Mesenchymal stem cell (in vitro differentiated cells and primary cell): ENCODE measurements at regions not wholly inside any gene's neighbourhood (a gene's known extent, or its start where the extent isn't known, plus 50 kb on each side); places are given as distances from the start of the nearest gene placed in this dataset.

Experiments used
- DNase-seq: peaks from one replicate; pipeline ENCODE4 v3.0.0-alpha.2; 2013
- H2AFZ ChIP-seq: one replicate; pipeline ENCODE4 v1.6.1; 2013; ENCODE audit warnings: low read depth, mild to moderate bottlenecking, control low read depth, inconsistent platforms, low read length, moderate library complexity
- H2AK5ac ChIP-seq: 2 replicates; pipeline ENCODE4 v1.6.1; 2013; ENCODE audit warnings: low read length, moderate library complexity, mild to moderate bottlenecking, inconsistent platforms; ENCODE audit not compliant: severe bottlenecking
- H2BK120ac ChIP-seq: one replicate; pipeline ENCODE4 v1.6.1; 2013; ENCODE audit warnings: low read depth, mild to moderate bottlenecking, inconsistent platforms, low read length, moderate library complexity
- H2BK12ac ChIP-seq, 2 experiments: one replicate each; pipeline ENCODE4 v1.6.1; 2013; ENCODE audit warnings: inconsistent platforms in 2 of 2, low read length in 2 of 2, mild to moderate bottlenecking in 2 of 2, moderate library complexity in 2 of 2, control low read depth in 1 of 2
- H2BK15ac ChIP-seq: one replicate; pipeline ENCODE4 v1.6.1; 2013; ENCODE audit warnings: mild to moderate bottlenecking, low read depth, inconsistent platforms; ENCODE audit not compliant: poor library complexity, severe bottlenecking
- H2BK5ac ChIP-seq: 2 replicates; pipeline ENCODE4 v1.6.1; 2013; ENCODE audit warnings: low read depth, mild to moderate bottlenecking, low read length, control low read depth, inconsistent platforms; ENCODE audit not compliant: poor library complexity, severe bottlenecking
- H3K14ac ChIP-seq, 2 experiments: one replicate each; pipeline ENCODE4 v1.6.1; 2013; ENCODE audit warnings: inconsistent platforms in 2 of 2, low read length in 2 of 2, control low read depth in 1 of 2, mild to moderate bottlenecking in 1 of 2, moderate library complexity in 1 of 2
- H3K18ac ChIP-seq, 2 experiments: one replicate each; pipeline ENCODE4 v1.6.1; 2013; ENCODE audit warnings: inconsistent platforms in 2 of 2, low read length in 2 of 2, control low read depth in 1 of 2, low read depth in 1 of 2, mild to moderate bottlenecking in 1 of 2
- H3K23ac ChIP-seq, 2 experiments: one replicate each; pipeline ENCODE4 v1.6.1; 2013; ENCODE audit warnings: inconsistent platforms in 2 of 2, low read length in 2 of 2, mild to moderate bottlenecking in 2 of 2, moderate library complexity in 2 of 2, control low read depth in 1 of 2
- H3K27ac ChIP-seq: 2 replicates; pipeline ENCODE4 v1.5.1; 2013; ENCODE audit warnings: mild to moderate bottlenecking, moderate library complexity, low read length, control low read depth, inconsistent platforms; ENCODE audit not compliant: poor library complexity, severe bottlenecking
- H3K27me3 ChIP-seq, 2 experiments: 2 replicates each; pipeline versions ENCODE4 v1.6.1 to v1.7.0; 2013; ENCODE audit warnings: low read length in 2 of 2, mild to moderate bottlenecking in 2 of 2, moderate library complexity in 2 of 2, control low read depth in 1 of 2, inconsistent platforms in 1 of 2; ENCODE audit not compliant: control insufficient read depth in 1 of 2, insufficient read depth in 1 of 2
- H3K36me3 ChIP-seq, 2 experiments: 2 replicates each; pipeline versions ENCODE4 v1.6.1 to v1.7.0; 2013; ENCODE audit warnings: low read length in 2 of 2, control low read depth in 1 of 2, inconsistent platforms in 1 of 2, low read depth in 1 of 2, mild to moderate bottlenecking in 1 of 2; ENCODE audit not compliant: insufficient read depth in 2 of 2, control insufficient read depth in 1 of 2
- H3K4ac ChIP-seq, 2 experiments: one replicate each; pipeline ENCODE4 v1.6.1; 2013; ENCODE audit warnings: inconsistent platforms in 2 of 2, low read length in 2 of 2, mild to moderate bottlenecking in 2 of 2, moderate library complexity in 2 of 2, control low read depth in 1 of 2, low read depth in 1 of 2
- H3K4me1 ChIP-seq: 2 replicates; pipeline ENCODE4 v1.6.1; 2013; ENCODE audit warnings: low read depth, low read length, control low read depth; ENCODE audit not compliant: control insufficient read depth, insufficient read depth
- H3K4me2 ChIP-seq: 2 replicates; pipeline ENCODE4 v1.6.1; 2013; ENCODE audit warnings: low read length, mild to moderate bottlenecking, inconsistent platforms; ENCODE audit not compliant: poor library complexity, severe bottlenecking
- H3K4me3 ChIP-seq, 2 experiments: 2 replicates each; pipeline versions ENCODE4 v1.5.1 to v1.7.0; 2013; ENCODE audit warnings: low read length in 2 of 2, mild to moderate bottlenecking in 2 of 2, control low read depth in 1 of 2, low read depth in 1 of 2; ENCODE audit not compliant: insufficient read depth in 1 of 2
- H3K79me1 ChIP-seq: replicated peaks from 2 replicates; pipeline ENCODE4 v1.6.1; 2013; ENCODE audit warnings: mild to moderate bottlenecking, control low read depth, low read length, inconsistent platforms; ENCODE audit not compliant: poor library complexity, severe bottlenecking
- H3K9ac ChIP-seq: 2 replicates; pipeline ENCODE4 v1.7.0; 2013; ENCODE audit warnings: mild to moderate bottlenecking, low read length, moderate library complexity
- H3K9me3 ChIP-seq: 2 replicates; pipeline ENCODE4 v1.7.0; 2013; ENCODE audit warnings: mild to moderate bottlenecking, low read length; ENCODE audit not compliant: control insufficient read depth
- H4K8ac ChIP-seq: one replicate; pipeline ENCODE4 v1.6.1; 2013; ENCODE audit warnings: inconsistent platforms, mild to moderate bottlenecking, low read length, moderate library complexity
- H4K91ac ChIP-seq: one replicate; pipeline ENCODE4 v1.6.1; 2013; ENCODE audit warnings: mild to moderate bottlenecking, low read length, inconsistent platforms
- WGBS: methylation state at CpG from one replicate; pipeline ENCODE4 v1.1.7; 2013; ENCODE audit warnings: mixed read lengths; 5-methylcytosine and 5-hydroxymethylcytosine counted together

DNA sequence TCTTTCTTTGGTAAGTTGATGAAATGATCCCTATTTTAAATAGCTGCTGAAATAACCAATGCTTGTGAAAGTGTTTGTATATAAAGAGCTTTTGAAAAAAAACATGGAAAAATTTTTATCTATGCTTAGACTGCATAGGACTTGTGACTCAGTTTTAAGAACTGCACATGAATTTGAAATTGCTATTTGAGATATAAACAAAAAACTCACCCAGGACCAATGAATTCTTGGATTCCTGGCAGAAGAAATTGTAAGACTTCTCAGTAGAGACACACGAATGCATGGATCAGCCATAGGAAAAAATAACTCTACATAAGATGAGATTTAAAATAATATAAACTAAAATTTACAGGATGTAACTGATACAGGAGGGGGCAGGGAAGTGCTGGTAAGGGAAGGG, 278.8 kb upstream of the SORCS1 start:
- H2BK120ac ChIP-seq, result no peak overlapping the region
- no peak overlapping the region for H3K4ac ChIP-seq
- no peaks in the 10 kb centered on the region for H3K79me1 ChIP-seq
- no peak overlapping the region for H3K9ac ChIP-seq
- H3K9me3 ChIP-seq, result no peaks in the 10 kb centered on the region
- H3K4me1 ChIP-seq, result no peaks in the 10 kb centered on the region
- H3K18ac ChIP-seq, result no peak overlapping the region
- H2AFZ ChIP-seq, result no peak overlapping the region
- H4K8ac ChIP-seq, result no peak overlapping the region
- no CpG with 5 or more reads among the region's 1 CpG for WGBS
- no peak overlapping the region for H3K14ac ChIP-seq
- H2BK5ac ChIP-seq, result no peak overlapping the region
- H2BK15ac ChIP-seq, result no peak overlapping the region
- H3K27ac ChIP-seq, result no peak overlapping the region
- H3K23ac ChIP-seq, result no peak overlapping the region
- DNase-seq, result no peak
- H4K91ac ChIP-seq, result no peak overlapping the region
- no peak overlapping the region for H2BK12ac ChIP-seq
- no peaks in the 10 kb centered on the region for H3K27me3 ChIP-seq
- no peaks in the 10 kb centered on the region for H3K36me3 ChIP-seq
- no peak overlapping the region for H3K4me3 ChIP-seq
- no peak overlapping the region for H2AK5ac ChIP-seq
- no peak overlapping the region for H3K4me2 ChIP-seq

DNA sequence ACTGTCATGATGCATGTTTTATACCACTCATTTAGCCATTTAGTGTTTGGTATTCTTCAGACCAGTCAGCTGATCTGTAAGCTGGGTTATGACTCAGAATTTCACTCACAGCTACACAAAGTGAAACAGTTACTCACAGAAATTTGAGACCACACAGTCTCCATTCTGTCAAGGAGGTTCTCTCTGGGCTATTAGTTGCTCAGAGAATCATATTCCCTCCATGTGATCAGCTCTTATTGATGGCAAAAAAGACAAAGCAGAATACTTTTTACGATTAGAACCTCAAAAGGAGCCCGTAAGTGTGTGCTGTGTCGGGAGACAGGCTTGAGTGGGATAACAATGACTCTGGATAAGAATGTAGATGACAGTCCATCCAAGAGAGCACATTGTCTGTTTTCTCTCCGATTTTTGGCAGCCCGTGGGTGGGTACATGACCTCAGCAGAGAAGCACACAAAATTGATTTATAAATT, 277.6 kb upstream of the SORCS1 start:
- peak overlapping the region in 1 of 2 experiments; percentile 54 for H3K18ac ChIP-seq
- no peak overlapping the region for H3K4ac ChIP-seq
- H2BK120ac ChIP-seq, result no peak overlapping the region
- no peaks in the 10 kb centered on the region for H3K27me3 ChIP-seq
- H3K4me2 ChIP-seq, result no peak overlapping the region
- H2AK5ac ChIP-seq, result no peak overlapping the region
- peak; percentile 68 for DNase-seq
- H4K8ac ChIP-seq, result no peak overlapping the region
- no peak overlapping the region for H3K9ac ChIP-seq
- no peak overlapping the region for H3K27ac ChIP-seq
- no peak overlapping the region for H2AFZ ChIP-seq
- H2BK5ac ChIP-seq, result no peak overlapping the region
- no peak overlapping the region for H2BK12ac ChIP-seq
- no peak overlapping the region for H2BK15ac ChIP-seq
- no peak overlapping the region for H3K4me3 ChIP-seq
- no peak overlapping the region for H3K23ac ChIP-seq
- H3K4me1 ChIP-seq, result no peaks in the 10 kb centered on the region
- no peaks in the 10 kb centered on the region for H3K79me1 ChIP-seq
- 83% methylated on average over 3 of the region's 5 CpGs for WGBS
- no peaks in the 10 kb centered on the region for H3K36me3 ChIP-seq
- H3K9me3 ChIP-seq, result no peaks in the 10 kb centered on the region
- H3K14ac ChIP-seq, result no peak overlapping the region
- H4K91ac ChIP-seq, result no peak overlapping the region

DNA sequence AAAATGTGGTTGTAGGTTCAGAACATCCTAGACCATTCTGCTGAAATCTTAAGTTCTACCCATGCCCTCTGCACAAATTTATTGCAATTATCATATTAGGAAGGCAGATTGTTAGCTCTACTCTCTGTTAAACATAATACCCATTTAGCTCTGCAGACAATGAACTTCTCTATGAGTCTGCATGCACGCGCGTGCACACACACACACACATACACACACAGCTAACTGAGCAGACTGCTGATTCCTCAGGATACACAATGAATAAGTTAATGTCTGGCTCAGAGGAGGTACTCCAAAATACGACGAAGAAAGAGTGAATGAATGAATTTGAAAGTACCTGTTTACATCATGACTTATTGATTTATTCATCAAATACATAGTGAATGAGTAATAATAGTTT, 276.2 kb upstream of the SORCS1 start:
- Histone ChIP-seq H2BK12ac (no peak overlapping the region), H2BK120ac (no peak overlapping the region), H4K8ac (no peak overlapping the region), H3K4me2 (no peak overlapping the region), H2AFZ (no peak overlapping the region), H3K4ac (no peak overlapping the region), H2BK5ac (no peak overlapping the region), H2BK15ac (no peak overlapping the region), H3K9me3 (no peaks in the 10 kb centered on the region), H3K36me3 (no peaks in the 10 kb centered on the region), H3K4me3 (no peak overlapping the region), H3K18ac (no peak overlapping the region), H3K4me1 (no peaks in the 10 kb centered on the region), H4K91ac (no peak overlapping the region), H3K79me1 (no peaks in the 10 kb centered on the region), H2AK5ac (no peak overlapping the region), H3K14ac (no peak overlapping the region), H3K9ac (no peak overlapping the region), H3K27ac (no peak overlapping the region), H3K27me3 (no peaks in the 10 kb centered on the region), H3K23ac (no peak overlapping the region)
- no peak for DNase-seq
- WGBS, result 98% methylated on average over 5 of the region's 5 CpGs

DNA sequence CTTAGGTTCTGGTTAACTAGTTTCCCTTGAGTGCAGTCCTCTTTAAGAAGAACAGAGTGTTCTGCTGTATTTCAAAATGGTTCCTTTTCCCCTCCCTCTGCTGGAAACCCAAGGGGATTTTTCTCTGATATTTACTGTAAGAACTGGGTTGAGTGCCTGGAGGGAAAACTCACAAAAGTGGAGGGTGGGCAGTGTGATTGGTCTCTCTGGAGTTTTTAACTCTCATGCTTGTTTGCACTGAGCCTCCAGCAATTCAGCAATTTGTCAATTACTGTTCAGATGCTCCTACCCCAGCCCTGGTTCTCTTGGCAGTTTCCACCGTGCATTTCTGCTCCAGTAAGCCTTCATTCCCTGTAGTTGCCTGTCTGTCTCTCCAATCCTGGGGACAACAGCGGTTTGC, 273.4 kb upstream of the SORCS1 start:
- no peak overlapping the region for H3K4ac ChIP-seq

More for the DNA sequence above, 273.4 kb upstream of the SORCS1 start:
- no peak overlapping the region for H2BK15ac ChIP-seq
- 50% methylated on average over 1 of the region's 2 CpGs for WGBS
- H2BK120ac ChIP-seq, result no peak overlapping the region
- no peaks in the 10 kb centered on the region for H3K36me3 ChIP-seq
- no peaks in the 10 kb centered on the region for H3K79me1 ChIP-seq
- no peak for DNase-seq
- no peak overlapping the region for H3K4me3 ChIP-seq
- H2BK12ac ChIP-seq, result no peak overlapping the region
- H3K27me3 ChIP-seq, result no peaks in the 10 kb centered on the region
- no peak overlapping the region for H3K4me2 ChIP-seq
- H3K18ac ChIP-seq, result peak overlapping the region; percentile 11 to 14
- no peaks in the 10 kb centered on the region for H3K9me3 ChIP-seq
- no peak overlapping the region for H2AFZ ChIP-seq
- H2AK5ac ChIP-seq, result no peak overlapping the region
- no peak overlapping the region for H3K23ac ChIP-seq
- H3K27ac ChIP-seq, result no peak overlapping the region
- no peak overlapping the region for H4K91ac ChIP-seq
- no peak overlapping the region for H3K9ac ChIP-seq
- H4K8ac ChIP-seq, result peak overlapping the region; percentile 66
- no peak overlapping the region for H3K14ac ChIP-seq
- H3K4me1 ChIP-seq, result no peaks in the 10 kb centered on the region
- no peak overlapping the region for H2BK5ac ChIP-seq
